ENCODE measurements at regions not wholly inside any gene's neighbourhood (a gene's known extent, or its start where the extent isn't known, plus 50 kb on each side); places are given as distances from the start of the nearest gene placed in this dataset.

- Histone ChIP-seq H2AFZ (ENCODE audit: low read depth, low read length) (no peak overlapping the region), H3K27ac (ENCODE audit: low read depth, low read length) (no peak overlapping the region), H3K79me2 (ENCODE audit: insufficient read depth, low read length) (no peaks in the 10 kb centered on the region), H3K4me2 (ENCODE audit: low read length) (no peak overlapping the region), H3K9ac (ENCODE audit: low read length) (no peak overlapping the region), H3K9me3 (ENCODE audit: insufficient read depth, low read depth, low read length) (no peaks in the 10 kb centered on the region), H4K20me1 (ENCODE audit: insufficient read depth, low read length) (no peaks in the 10 kb centered on the region), H3K27me3 (ENCODE audit: insufficient read depth, low read length) (peaks cover 3% of the 10 kb centered on the region), H3K4me1 (ENCODE audit: insufficient read depth, low read length) (no peaks in the 10 kb centered on the region), H3K4me3 (ENCODE audit: insufficient read depth, low read depth, low read length) (no peak overlapping the region), H3K36me3 (ENCODE audit: insufficient read depth, low read length) (no peaks in the 10 kb centered on the region)
- no peak overlapping the region for H3K4me3 Mint-ChIP-seq (ENCODE audit: unreplicated experiment)
- FAIRE-seq (no peak), DNase-seq (ENCODE audit: low read depth) (no peak)
- peaks cover 4% of the 10 kb centered on the region for H3K27me3 Mint-ChIP-seq (ENCODE audit: low read depth, unreplicated experiment)
- peaks cover 3% of the 10 kb centered on the region for H3K36me3 Mint-ChIP-seq (ENCODE audit: low read depth, unreplicated experiment)
- H3K27ac Mint-ChIP-seq (ENCODE audit: unreplicated experiment) = no peak overlapping the region
- peaks cover 16% of the 10 kb centered on the region for H3K4me1 Mint-ChIP-seq (ENCODE audit: low read depth, unreplicated experiment)
- H3K9me3 Mint-ChIP-seq (ENCODE audit: unreplicated experiment) = peaks cover 2% of the 10 kb centered on the region
- TF ChIP-seq CTCF (IDR thresholded peaks at IDR 0.05; ENCODE audit: insufficient read depth, low read depth, low read length) (no peak), EZH2 (IDR thresholded peaks at IDR 0.05; ENCODE audit: insufficient read depth, low read length) (no peak)
Measured at GRCh38 chr1:9422321-9422720, 116.9 kb upstream of the SLC25A33 start.

DNA sequence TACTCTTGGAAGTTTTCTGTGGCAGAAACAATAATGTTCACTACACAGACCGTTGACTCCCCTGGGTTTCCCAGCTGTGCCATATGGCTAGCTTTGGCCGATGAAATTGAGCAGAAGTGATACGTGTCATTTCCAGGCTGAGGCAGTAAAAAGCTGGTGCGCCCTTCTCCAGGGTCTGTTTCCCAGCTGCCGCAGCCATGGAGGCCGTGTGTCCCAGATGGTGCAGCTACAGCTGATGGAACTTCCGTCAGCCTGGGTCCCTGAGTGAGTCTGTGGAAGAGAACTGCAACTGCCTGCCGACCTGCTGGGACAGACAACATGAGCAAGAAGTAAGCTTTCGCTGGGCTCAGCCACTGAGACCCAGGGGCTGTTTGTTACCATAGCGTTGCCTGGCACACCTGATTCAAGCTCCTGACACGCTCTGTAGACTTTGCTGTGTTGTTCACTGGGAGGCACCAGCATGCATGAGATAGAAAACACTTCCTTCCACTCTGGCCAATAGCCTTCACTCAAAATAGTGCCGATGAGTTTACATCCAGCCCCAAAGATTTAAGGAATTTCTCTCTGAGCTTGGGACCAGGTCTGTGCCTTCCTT is 116.3 kb upstream of the SLC25A33 start:
- Histone ChIP-seq H3K27me3 (ENCODE audit: insufficient read depth, low read length) (peaks cover 3% of the 10 kb centered on the region), H3K4me2 (ENCODE audit: low read length) (no peak overlapping the region), H3K9me3 (ENCODE audit: insufficient read depth, low read depth, low read length) (no peaks in the 10 kb centered on the region), H3K27ac (ENCODE audit: low read depth, low read length) (no peak overlapping the region), H3K9ac (ENCODE audit: low read length) (no peak overlapping the region), H3K79me2 (ENCODE audit: insufficient read depth, low read length) (no peaks in the 10 kb centered on the region), H2AFZ (ENCODE audit: low read depth, low read length) (no peak overlapping the region), H3K36me3 (ENCODE audit: insufficient read depth, low read length) (no peaks in the 10 kb centered on the region), H4K20me1 (ENCODE audit: insufficient read depth, low read length) (no peaks in the 10 kb centered on the region), H3K4me3 (ENCODE audit: insufficient read depth, low read depth, low read length) (no peak overlapping the region), H3K4me1 (ENCODE audit: insufficient read depth, low read length) (no peaks in the 10 kb centered on the region)
- TF ChIP-seq EZH2 (IDR thresholded peaks at IDR 0.05; ENCODE audit: insufficient read depth, low read length) = no peak
- TF ChIP-seq CTCF (IDR thresholded peaks at IDR 0.05; ENCODE audit: insufficient read depth, low read depth, low read length) = no peak
- Mint-ChIP-seq H3K36me3 (ENCODE audit: low read depth, unreplicated experiment) (peaks cover 3% of the 10 kb centered on the region), H3K4me3 (ENCODE audit: unreplicated experiment) (no peak overlapping the region), H3K27me3 (ENCODE audit: low read depth, unreplicated experiment) (peaks cover 2% of the 10 kb centered on the region), H3K4me1 (ENCODE audit: low read depth, unreplicated experiment) (peaks cover 16% of the 10 kb centered on the region), H3K9me3 (ENCODE audit: unreplicated experiment) (peaks cover 2% of the 10 kb centered on the region), H3K27ac (ENCODE audit: unreplicated experiment) (no peak overlapping the region)
- DNase-seq (ENCODE audit: low read depth) (no peak), FAIRE-seq (no peak)

DNA sequence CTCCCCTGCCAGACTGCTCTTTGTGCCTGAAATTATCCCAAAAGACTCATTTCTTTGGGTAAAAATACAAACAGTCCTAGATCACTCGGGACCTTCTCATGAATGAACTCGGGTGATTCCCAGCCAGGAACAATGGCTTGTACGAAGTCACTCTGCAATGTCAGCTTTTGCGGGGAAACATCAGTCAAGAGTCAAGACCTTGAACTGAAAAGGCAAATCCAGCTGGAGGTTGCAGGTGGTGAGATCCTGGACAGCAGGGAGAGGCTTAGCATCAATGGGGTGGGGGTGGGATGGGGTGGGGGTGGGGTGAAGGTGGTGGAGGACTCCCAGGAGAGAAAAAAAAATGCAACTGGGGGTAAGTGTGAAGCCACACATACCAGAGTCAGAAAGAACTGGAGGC is 115.0 kb upstream of the SLC25A33 start:
- Histone ChIP-seq H3K4me2 (ENCODE audit: low read length) (no peak overlapping the region), H3K9me3 (ENCODE audit: insufficient read depth, low read depth, low read length) (no peaks in the 10 kb centered on the region), H2AFZ (ENCODE audit: low read depth, low read length) (no peak overlapping the region), H3K27me3 (ENCODE audit: insufficient read depth, low read length) (peaks cover 3% of the 10 kb centered on the region), H3K4me3 (ENCODE audit: insufficient read depth, low read depth, low read length) (no peak overlapping the region), H3K9ac (ENCODE audit: low read length) (no peak overlapping the region), H4K20me1 (ENCODE audit: insufficient read depth, low read length) (no peaks in the 10 kb centered on the region), H3K36me3 (ENCODE audit: insufficient read depth, low read length) (no peaks in the 10 kb centered on the region), H3K79me2 (ENCODE audit: insufficient read depth, low read length) (no peaks in the 10 kb centered on the region), H3K4me1 (ENCODE audit: insufficient read depth, low read length) (peaks cover 3% of the 10 kb centered on the region), H3K27ac (ENCODE audit: low read depth, low read length) (no peak overlapping the region)
- Mint-ChIP-seq H3K27ac (ENCODE audit: unreplicated experiment) (no peak overlapping the region), H3K27me3 (ENCODE audit: low read depth, unreplicated experiment) (no peaks in the 10 kb centered on the region), H3K36me3 (ENCODE audit: low read depth, unreplicated experiment) (peaks cover 3% of the 10 kb centered on the region), H3K9me3 (ENCODE audit: unreplicated experiment) (peaks cover 2% of the 10 kb centered on the region), H3K4me3 (ENCODE audit: unreplicated experiment) (no peak overlapping the region), H3K4me1 (ENCODE audit: low read depth, unreplicated experiment) (peaks cover 24% of the 10 kb centered on the region)
- DNase-seq (ENCODE audit: low read depth) = no peak
- TF ChIP-seq CTCF (IDR thresholded peaks at IDR 0.05; ENCODE audit: insufficient read depth, low read depth, low read length) = no peak
- TF ChIP-seq EZH2 (IDR thresholded peaks at IDR 0.05; ENCODE audit: insufficient read depth, low read length) = no peak
- FAIRE-seq = no peak

Data from astrocyte (in vitro differentiated cells and primary cell).